ENCODE measurements at regions not wholly inside any gene's neighbourhood (a gene's known extent, or its start where the extent isn't known, plus 50 kb on each side); places are given as distances from the start of the nearest gene placed in this dataset.

DNA sequence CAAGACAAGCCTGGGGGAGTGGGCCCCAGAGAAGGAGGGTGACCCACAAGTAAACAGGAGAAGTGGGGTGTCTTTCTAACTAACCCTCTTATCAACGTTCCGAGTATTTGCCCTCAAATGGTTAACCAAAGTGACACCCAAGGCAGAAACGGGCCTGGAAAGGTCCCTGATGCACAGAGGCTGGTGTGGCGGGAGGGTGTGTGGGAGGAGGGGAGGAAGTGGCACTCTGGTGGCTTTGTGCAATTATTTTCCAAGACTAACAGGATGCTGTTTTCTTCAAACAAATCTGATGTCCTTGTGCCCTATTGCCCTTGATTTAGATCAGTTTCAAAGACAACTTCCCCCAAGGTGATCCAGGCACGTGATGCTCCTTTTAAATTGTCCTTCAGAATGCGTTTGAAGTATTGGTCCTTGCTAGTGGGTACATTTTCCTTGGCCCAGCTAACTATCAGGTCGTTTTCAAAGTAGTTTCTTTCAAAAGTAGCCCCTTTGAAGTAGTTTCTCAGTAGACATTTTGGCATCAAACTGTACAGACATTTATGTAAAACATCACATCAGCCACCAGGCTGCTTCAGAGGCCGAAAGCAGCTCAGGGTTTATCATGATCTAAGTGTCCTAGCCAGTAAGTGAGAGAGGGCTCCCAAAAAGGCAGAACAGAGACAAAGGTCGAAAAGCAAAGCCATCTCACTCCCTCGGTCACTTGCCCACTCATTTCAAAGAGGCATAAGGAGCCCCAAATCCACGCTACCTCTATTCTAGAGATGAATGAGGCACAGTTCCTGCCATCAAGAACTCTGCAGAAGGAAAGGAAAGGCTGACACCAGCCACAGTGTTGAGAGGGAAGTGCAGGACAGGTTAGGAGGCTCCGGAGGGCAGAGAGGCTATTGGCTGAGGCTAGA lies 371.1 kb upstream of the ID2 start:
- Histone ChIP-seq H3K9me3 (replicated peaks; ENCODE audit: low read length) (no peaks in the 10 kb centered on the region), H3K4me1 (ENCODE audit: control insufficient read depth, insufficient read depth, low read length) (no peaks in the 10 kb centered on the region), H3K27me3 (ENCODE audit: control insufficient read depth, insufficient read depth, low read length) (no peaks in the 10 kb centered on the region), H3K4me2 (ENCODE audit: low read length) (no peak overlapping the region), H3K4me3 (ENCODE audit: low read length) (no peak overlapping the region), H3K9ac (ENCODE audit: low read depth, low read length) (no peak overlapping the region), H3K36me3 (ENCODE audit: insufficient read depth, low read length) (no peaks in the 10 kb centered on the region)

- Histone ChIP-seq H3K27me3 (ENCODE audit: control insufficient read depth, insufficient read depth, low read length) (no peaks in the 10 kb centered on the region), H3K4me1 (ENCODE audit: control insufficient read depth, insufficient read depth, low read length) (no peaks in the 10 kb centered on the region), H3K9ac (ENCODE audit: low read depth, low read length) (no peak overlapping the region), H3K36me3 (ENCODE audit: insufficient read depth, low read length) (no peaks in the 10 kb centered on the region), H3K4me3 (ENCODE audit: low read length) (no peak overlapping the region), H3K4me2 (ENCODE audit: low read length) (no peak overlapping the region), H3K9me3 (replicated peaks; ENCODE audit: low read length) (no peaks in the 10 kb centered on the region)
Observed at GRCh38 chr2:8312221-8312620, 369.6 kb upstream of the ID2 start.

GRCh38 chr2:8312861-8313830 lies 368.7 kb upstream of the ID2 start:
- Histone ChIP-seq H3K27me3 (ENCODE audit: control insufficient read depth, insufficient read depth, low read length) (no peaks in the 10 kb centered on the region), H3K4me2 (ENCODE audit: low read length) (no peak overlapping the region), H3K4me3 (ENCODE audit: low read length) (no peak overlapping the region), H3K9me3 (replicated peaks; ENCODE audit: low read length) (no peaks in the 10 kb centered on the region), H3K36me3 (ENCODE audit: insufficient read depth, low read length) (no peaks in the 10 kb centered on the region), H3K4me1 (ENCODE audit: control insufficient read depth, insufficient read depth, low read length) (no peaks in the 10 kb centered on the region), H3K9ac (ENCODE audit: low read depth, low read length) (no peak overlapping the region)

DNA sequence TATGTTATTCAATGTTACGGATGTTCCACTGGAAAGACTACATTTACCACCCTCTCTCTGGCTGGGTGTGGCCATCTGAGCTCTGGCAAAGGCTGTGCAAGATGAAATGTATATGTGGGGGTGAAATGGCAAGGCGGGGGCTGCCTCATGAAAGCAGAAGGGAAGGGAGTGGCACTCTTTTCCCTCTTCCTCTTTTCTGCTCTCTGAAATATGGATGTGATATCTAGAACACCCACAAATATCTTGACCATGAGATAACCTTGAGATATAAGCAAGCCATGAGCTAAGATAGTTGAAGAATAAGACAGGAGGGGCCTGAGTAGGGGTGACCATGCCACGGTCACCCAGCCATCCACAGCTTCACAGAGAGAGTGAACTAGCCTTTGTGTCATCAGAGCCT lies 367.8 kb upstream of the ID2 start:
- Histone ChIP-seq H3K4me3 (ENCODE audit: low read length) (no peak overlapping the region), H3K36me3 (ENCODE audit: insufficient read depth, low read length) (no peaks in the 10 kb centered on the region), H3K9ac (ENCODE audit: low read depth, low read length) (no peak overlapping the region), H3K4me2 (ENCODE audit: low read length) (no peak overlapping the region), H3K9me3 (replicated peaks; ENCODE audit: low read length) (no peaks in the 10 kb centered on the region), H3K4me1 (ENCODE audit: control insufficient read depth, insufficient read depth, low read length) (no peaks in the 10 kb centered on the region), H3K27me3 (ENCODE audit: control insufficient read depth, insufficient read depth, low read length) (no peaks in the 10 kb centered on the region)

DNA sequence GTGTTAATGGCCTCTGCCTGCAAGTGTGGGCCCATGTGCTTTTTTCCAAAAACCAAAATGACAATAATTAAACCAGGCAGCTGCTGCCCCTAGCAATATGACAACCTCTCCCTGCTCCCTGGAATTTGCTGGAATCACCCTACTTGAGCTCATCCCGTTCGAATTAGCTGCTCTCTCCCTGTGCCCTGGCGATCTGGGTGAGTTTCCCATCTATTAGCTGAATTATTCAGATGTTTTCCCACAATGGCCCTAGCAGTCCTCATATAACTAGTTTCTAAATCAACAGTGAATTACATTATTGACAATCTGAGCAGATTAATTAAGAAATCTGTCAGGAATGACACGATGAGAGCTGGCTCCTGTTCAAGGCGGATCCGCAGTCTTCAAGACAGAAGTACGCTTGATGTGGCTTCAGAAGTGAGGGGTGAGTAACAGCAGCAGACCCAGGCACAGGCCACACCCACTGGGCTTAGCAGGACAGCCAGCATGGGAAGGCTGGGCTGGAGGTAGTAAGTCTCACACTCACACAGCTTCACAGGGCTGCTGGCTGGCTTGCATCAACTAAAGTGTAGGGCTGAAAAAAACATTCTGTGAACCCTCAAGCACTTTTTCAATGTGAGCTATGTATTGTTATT lies 366.2 kb upstream of the ID2 start:
- no peak overlapping the region for H3K4me2 ChIP-seq (ENCODE audit: low read length)
- no peaks in the 10 kb centered on the region for H3K4me1 ChIP-seq (ENCODE audit: control insufficient read depth, insufficient read depth, low read length)
- no peak overlapping the region for H3K9ac ChIP-seq (ENCODE audit: low read depth, low read length)
- H3K36me3 ChIP-seq (ENCODE audit: insufficient read depth, low read length): no peaks in the 10 kb centered on the region
- H3K27me3 ChIP-seq (ENCODE audit: control insufficient read depth, insufficient read depth, low read length): no peaks in the 10 kb centered on the region
- H3K4me3 ChIP-seq (ENCODE audit: low read length): no peak overlapping the region
- H3K9me3 ChIP-seq (replicated peaks; ENCODE audit: low read length): no peaks in the 10 kb centered on the region

DNA sequence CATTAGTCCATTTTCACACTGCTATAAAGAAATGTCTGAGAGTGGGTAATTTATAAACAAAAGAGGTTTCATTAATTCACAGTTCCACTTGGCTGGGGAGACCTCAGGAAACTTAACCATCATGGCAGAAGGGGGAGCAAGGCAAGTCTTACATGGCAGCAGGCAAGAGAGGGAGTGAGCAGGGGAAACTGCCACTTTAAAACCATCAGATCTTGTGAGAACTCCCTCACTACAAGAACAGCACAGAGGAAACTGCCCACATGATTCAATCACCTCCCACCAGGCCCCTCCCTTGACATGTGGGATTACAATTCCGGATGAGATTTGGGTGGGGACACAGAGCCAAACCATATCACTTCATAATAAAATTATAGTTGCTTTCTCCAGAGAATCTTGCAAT lies 365.5 kb upstream of the ID2 start:
- Histone ChIP-seq H3K27me3 (ENCODE audit: control insufficient read depth, insufficient read depth, low read length) (no peaks in the 10 kb centered on the region), H3K4me2 (ENCODE audit: low read length) (no peak overlapping the region), H3K4me1 (ENCODE audit: control insufficient read depth, insufficient read depth, low read length) (no peaks in the 10 kb centered on the region), H3K9me3 (replicated peaks; ENCODE audit: low read length) (no peaks in the 10 kb centered on the region), H3K9ac (ENCODE audit: low read depth, low read length) (no peak overlapping the region), H3K4me3 (ENCODE audit: low read length) (no peak overlapping the region), H3K36me3 (ENCODE audit: insufficient read depth, low read length) (no peaks in the 10 kb centered on the region)

DNA sequence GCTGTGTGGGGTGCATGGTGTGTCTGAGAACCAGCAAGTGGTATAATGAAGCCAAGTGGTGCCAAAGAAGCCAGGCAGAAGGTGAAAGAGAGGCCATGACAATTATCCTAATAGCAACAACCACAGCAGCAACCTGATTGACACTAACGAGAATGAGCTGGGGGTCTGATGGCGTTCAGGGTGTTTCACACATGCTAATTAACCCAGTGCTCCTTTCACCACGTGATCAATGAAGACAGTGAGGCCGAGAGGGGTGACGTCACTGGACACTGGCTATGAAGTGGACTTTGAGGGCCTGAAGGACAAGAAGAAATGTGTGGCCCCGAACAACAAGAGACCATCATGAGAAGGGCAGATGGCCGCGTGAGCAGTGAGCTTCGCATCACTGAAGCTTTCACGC lies 364.4 kb upstream of the ID2 start:
- H3K9me3 ChIP-seq (replicated peaks; ENCODE audit: low read length): no peaks in the 10 kb centered on the region
- H3K4me2 ChIP-seq (ENCODE audit: low read length): no peak overlapping the region
- H3K36me3 ChIP-seq (ENCODE audit: insufficient read depth, low read length): no peaks in the 10 kb centered on the region
- no peaks in the 10 kb centered on the region for H3K4me1 ChIP-seq (ENCODE audit: control insufficient read depth, insufficient read depth, low read length)
- no peak overlapping the region for H3K9ac ChIP-seq (ENCODE audit: low read depth, low read length)
- no peak overlapping the region for H3K4me3 ChIP-seq (ENCODE audit: low read length)
- H3K27me3 ChIP-seq (ENCODE audit: control insufficient read depth, insufficient read depth, low read length): no peaks in the 10 kb centered on the region

DNA sequence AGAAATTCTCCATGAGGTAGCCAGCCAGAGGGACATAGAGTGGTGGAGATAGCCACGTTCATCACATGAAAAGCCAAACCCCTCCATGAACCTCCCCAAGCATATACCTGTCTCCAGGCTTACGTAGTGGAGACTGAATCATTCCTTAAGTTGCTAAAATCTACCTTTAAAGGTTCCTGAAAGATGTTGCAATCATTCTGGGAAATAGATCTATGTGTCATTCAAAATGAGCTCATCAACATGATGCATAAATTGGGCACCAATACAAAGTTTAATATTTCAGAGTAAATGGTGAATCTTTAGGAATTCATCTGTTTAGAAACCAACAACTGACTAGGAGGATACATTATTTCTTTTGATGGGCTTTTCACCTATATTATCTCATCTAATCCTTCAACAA lies 362.6 kb upstream of the ID2 start:
- Histone ChIP-seq H3K9ac (ENCODE audit: low read depth, low read length) (no peak overlapping the region), H3K36me3 (ENCODE audit: insufficient read depth, low read length) (no peaks in the 10 kb centered on the region), H3K4me1 (ENCODE audit: control insufficient read depth, insufficient read depth, low read length) (no peaks in the 10 kb centered on the region), H3K27me3 (ENCODE audit: control insufficient read depth, insufficient read depth, low read length) (no peaks in the 10 kb centered on the region), H3K4me3 (ENCODE audit: low read length) (no peak overlapping the region), H3K4me2 (ENCODE audit: low read length) (no peak overlapping the region), H3K9me3 (replicated peaks; ENCODE audit: low read length) (no peaks in the 10 kb centered on the region)

DNA sequence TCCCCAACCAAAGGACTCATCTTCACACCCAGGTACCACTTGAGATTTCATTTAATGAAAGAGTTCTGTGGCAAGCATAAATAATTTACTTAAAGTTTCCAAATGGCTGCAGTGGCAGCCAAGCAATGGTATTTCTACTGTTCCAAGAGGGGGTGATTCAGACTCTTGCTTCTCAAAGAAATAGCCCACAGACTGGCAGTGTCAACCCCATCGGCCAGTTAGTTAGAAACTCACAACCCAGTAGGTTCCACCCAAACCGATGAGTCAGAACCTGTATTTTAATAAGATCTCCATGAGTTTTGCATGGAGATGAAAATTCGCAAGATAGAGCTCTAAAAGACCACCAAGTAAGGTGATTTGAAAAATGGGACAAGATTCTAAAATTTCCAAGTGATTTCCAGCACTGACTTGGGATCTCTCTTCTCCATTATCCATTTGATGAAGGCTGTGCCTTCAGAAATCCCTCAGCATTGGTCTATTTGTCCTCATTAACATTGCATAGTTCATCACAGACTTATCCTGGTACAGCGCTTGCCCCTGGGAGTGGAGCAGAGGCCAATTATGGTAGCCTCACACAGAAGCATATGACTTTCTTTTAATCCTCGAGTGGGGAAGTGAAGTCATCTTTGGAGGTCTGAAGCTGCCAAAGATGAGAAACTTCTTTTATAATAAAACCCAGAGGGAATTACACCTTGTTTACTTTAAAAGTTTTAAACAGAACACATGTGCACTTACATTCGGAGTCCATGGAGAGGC lies 361.4 kb upstream of the ID2 start:
- no peak overlapping the region for H3K4me3 ChIP-seq (ENCODE audit: low read length)
- no peak overlapping the region for H3K9ac ChIP-seq (ENCODE audit: low read depth, low read length)
- H3K4me1 ChIP-seq (ENCODE audit: control insufficient read depth, insufficient read depth, low read length): no peaks in the 10 kb centered on the region
- H3K4me2 ChIP-seq (ENCODE audit: low read length): no peak overlapping the region
- no peaks in the 10 kb centered on the region for H3K9me3 ChIP-seq (replicated peaks; ENCODE audit: low read length)
- peaks cover 3% of the 10 kb centered on the region for H3K27me3 ChIP-seq (ENCODE audit: control insufficient read depth, insufficient read depth, low read length)
- H3K36me3 ChIP-seq (ENCODE audit: insufficient read depth, low read length): no peaks in the 10 kb centered on the region

- Histone ChIP-seq H3K4me1 (ENCODE audit: control insufficient read depth, insufficient read depth, low read length) (no peaks in the 10 kb centered on the region), H3K9ac (ENCODE audit: low read depth, low read length) (no peak overlapping the region), H3K4me3 (ENCODE audit: low read length) (no peak overlapping the region), H3K4me2 (ENCODE audit: low read length) (no peak overlapping the region), H3K36me3 (ENCODE audit: insufficient read depth, low read length) (no peaks in the 10 kb centered on the region), H3K9me3 (replicated peaks; ENCODE audit: low read length) (no peaks in the 10 kb centered on the region), H3K27me3 (ENCODE audit: control insufficient read depth, insufficient read depth, low read length) (peaks cover 4% of the 10 kb centered on the region)
Observed at GRCh38 chr2:8322634-8323033, 359.2 kb upstream of the ID2 start.

All from skeletal muscle satellite cell (primary cell).